ENCODE measurements at regions not wholly inside any gene's neighbourhood (a gene's known extent, or its start where the extent isn't known, plus 50 kb on each side); places are given as distances from the start of the nearest gene placed in this dataset.

DNA sequence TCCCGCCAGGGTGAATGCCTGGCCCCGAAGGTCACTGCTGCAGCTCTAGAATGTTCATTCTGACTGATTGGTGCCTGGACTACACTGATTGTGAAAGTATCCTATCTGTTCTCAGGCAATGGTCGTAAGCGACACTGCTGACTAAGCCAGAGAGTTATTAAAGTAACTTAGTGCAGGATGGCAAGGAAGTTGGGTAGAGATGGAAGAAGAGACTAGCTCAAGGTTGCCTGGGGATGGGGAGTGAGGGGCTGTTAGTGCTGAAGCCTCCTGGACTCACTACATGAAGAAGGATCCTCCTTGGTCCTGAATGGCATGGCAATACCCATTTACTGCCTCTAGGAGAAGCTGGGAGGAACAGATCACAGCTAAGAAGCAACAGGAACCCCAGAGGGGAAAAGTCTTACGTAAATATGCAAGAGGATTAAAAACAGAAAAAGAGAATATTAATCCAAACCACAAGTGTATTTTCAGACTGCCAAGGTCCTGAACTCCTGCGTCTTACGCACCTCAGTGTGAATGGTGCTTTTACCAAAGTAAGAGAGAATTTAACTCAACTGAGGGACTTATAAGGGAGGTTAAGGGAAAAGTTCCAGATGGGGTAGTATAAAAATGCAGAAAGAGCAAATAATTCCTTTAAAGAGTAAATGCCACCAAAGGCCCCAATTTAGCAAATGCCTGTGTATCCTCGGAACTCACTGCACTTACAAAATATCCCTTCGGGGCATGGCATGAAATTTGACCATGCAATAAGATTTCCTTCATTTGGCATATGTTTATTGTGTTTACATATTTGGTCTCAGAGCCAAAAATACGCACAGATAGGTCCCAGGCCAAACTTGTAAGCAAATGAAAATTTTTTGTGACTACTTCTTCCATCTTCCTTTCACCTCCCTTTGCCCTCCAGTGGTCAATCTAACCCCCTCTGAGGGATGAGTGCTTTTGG is 64.0 kb upstream of the DGKG start:
- no peak overlapping the region for H3K4me3 ChIP-seq (ENCODE audit: low read depth, low read length)
- no peak for DNase-seq (ENCODE audit: low read depth)
- TF ChIP-seq, protein P1, sequence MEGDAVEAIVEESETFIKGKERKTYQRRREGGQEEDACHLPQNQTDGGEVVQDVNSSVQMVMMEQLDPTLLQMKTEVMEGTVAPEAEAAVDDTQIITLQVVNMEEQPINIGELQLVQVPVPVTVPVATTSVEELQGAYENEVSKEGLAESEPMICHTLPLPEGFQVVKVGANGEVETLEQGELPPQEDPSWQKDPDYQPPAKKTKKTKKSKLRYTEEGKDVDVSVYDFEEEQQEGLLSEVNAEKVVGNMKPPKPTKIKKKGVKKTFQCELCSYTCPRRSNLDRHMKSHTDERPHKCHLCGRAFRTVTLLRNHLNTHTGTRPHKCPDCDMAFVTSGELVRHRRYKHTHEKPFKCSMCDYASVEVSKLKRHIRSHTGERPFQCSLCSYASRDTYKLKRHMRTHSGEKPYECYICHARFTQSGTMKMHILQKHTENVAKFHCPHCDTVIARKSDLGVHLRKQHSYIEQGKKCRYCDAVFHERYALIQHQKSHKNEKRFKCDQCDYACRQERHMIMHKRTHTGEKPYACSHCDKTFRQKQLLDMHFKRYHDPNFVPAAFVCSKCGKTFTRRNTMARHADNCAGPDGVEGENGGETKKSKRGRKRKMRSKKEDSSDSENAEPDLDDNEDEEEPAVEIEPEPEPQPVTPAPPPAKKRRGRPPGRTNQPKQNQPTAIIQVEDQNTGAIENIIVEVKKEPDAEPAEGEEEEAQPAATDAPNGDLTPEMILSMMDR (IDR thresholded peaks at IDR 0.05; ENCODE audit: low read depth, low read length, missing control alignments): peak; percentile 44

DNA sequence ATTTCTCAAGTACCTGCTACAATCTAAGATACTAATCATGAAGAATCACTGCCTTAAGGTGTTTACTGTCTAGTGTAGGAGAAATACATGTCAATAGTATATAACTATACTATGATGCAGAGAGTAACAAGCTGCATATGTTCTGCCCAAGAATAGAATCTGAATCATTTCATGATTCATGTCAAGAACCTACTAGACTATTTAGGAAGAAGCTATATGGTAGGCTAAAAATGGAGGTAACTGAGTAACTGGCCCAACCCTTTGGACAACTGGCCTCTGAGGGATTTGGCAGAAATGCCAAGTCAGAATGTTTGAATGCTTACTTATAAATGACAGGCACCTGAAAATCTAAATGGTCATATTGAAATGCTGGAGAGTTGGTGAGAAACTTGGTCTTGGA is 59.9 kb upstream of the DGKG start:
- H3K4me3 ChIP-seq (ENCODE audit: low read depth, low read length): no peak overlapping the region
- no peak for DNase-seq (ENCODE audit: low read depth)
- TF ChIP-seq, protein P1 (IDR thresholded peaks at IDR 0.05; ENCODE audit: low read depth, low read length, missing control alignments): no peak

DNA sequence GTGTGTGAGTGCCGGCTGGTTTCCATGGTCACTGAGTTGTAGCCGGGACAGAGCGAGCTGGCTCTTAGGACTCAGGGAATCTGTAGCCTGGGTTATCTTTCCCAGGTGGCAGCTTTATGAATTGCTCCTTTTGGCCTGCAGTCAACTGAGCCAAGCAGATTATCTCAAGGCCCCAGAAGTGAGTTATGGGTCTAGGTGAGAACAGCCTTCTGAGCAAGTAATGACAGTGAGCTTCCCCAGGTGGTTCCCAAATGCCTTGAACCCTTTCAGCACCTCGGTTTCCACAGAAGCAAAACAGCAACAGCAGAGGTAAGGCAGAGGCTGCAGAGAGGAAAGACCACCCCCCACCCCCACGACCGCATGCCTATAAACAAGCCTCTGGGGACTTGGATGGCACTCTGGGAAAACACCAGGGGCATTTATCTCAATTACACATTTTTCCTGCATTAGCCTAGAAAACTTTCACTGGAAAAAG is 56.7 kb upstream of the DGKG start:
- no peak overlapping the region for H3K4me3 ChIP-seq (ENCODE audit: low read depth, low read length)
- TF ChIP-seq, protein P1 (IDR thresholded peaks at IDR 0.05; ENCODE audit: low read depth, low read length, missing control alignments): no peak
- no peak for DNase-seq (ENCODE audit: low read depth)

DNA sequence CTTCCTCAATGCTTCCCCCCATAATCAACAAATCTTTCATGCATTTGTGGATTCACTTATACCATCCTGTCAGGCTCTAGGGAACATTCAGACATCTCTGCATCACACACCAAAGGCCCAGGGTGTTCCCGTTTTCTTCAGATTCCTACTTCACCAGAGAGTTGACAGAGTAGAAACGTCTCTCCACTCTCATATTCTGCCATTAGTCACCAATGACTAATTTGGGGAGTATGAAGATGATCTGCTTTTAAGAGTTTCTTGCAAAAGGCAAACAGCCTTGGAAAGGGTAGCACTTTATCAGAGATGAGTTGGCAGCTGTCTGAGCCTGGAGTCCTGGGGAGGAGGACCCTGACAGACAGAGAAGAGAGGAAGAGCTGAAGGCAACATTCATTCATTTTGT is 55.8 kb upstream of the DGKG start:
- H3K4me3 ChIP-seq (ENCODE audit: low read depth, low read length): no peak overlapping the region
- DNase-seq (ENCODE audit: low read depth): no peak
- TF ChIP-seq, protein P1 (IDR thresholded peaks at IDR 0.05; ENCODE audit: low read depth, low read length, missing control alignments): no peak

DNA sequence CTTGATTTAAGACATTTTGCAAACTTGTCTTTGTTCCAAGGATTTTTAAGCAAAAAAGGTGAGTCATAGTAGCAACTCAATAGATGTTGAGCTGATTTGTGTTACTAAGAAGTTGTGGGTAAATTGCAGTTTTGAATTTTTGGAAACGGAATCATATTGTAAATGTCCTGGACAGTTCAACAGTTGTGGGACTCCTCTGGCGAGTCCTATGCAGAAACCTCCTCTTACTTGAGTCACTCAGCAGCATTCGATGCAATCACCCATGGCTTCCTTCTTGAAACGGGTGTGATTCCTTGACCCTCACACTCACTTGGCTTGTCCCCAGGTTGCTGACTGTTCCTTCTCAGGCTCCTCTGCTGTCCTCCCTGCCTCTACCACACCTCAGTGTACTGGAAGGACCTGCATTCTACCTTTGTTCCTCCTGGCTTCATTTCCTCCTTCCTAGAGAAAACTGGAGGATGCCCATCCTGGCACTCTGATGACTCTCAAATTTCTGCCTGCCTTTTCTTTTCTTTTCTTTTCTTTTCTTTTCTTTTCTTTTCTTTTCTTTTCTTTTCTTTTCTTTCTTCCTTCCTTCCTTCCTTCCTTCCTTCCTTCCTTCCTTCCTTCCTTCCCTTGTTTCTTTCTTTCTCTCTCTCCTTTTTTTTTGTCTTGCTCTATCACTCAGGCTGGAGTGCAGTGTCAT is 52.8 kb upstream of the DGKG start:
- no peak overlapping the region for H3K4me3 ChIP-seq (ENCODE audit: low read depth, low read length)
- TF ChIP-seq, protein P1 (IDR thresholded peaks at IDR 0.05; ENCODE audit: low read depth, low read length, missing control alignments): no peak
- no peak for DNase-seq (ENCODE audit: low read depth)

DNA sequence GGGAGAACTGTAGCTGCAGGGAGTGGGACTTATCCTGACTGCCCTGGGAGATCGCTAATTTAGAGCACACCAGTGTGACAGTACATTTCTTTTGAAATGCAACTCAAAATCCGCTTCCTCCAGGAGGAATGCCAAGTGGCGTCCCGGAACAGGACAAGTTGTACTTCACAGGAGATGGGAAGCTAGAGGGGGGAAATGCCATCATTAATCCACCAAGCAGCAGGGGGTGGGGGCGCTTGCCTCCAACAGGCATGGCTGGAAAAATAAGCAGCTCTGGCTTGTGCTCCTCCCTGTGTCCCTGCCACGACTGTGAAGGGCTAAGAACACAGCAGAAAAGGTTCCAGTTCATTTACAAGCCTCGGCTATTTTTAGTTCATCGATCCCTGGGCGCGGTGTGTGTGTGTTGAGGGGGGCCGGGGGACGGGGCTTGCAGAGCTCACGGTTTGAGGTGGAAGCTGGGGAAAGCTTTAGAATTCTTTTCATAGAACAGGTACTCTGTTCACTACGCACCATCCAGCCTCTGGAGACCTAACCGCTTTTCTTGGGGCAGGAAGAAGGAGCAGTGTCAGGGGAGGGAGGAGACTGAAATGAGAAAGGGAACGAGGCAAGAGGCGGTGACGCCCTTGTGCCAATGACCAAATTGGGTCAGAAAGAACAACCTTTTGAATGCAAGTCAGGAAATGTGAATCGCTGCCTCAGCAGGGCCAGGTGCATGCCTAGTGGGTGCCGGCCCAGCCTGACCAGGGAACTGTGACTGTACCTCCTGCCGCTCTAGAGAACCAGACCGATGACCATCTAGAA is 51.8 kb upstream of the DGKG start:
- peak overlapping the region; percentile 27; the same call in 1 of the 2 replicates for H3K4me3 ChIP-seq (ENCODE audit: low read depth, low read length)
- DNase-seq (ENCODE audit: low read depth): peak; percentile 8
- TF ChIP-seq, protein P1 (IDR thresholded peaks at IDR 0.05; ENCODE audit: low read depth, low read length, missing control alignments): no peak
